ENCODE measurements at regions not wholly inside any gene's neighbourhood (a gene's known extent, or its start where the extent isn't known, plus 50 kb on each side); places are given as distances from the start of the nearest gene placed in this dataset.

GRCh38 chr13:50123002-50123401, 107.8 kb downstream of the KCNRG start:
- Histone ChIP-seq H3K18ac (ENCODE audit: low read depth, low read length) (no peak overlapping the region), H3K4me3 (ENCODE audit: insufficient read depth, low read depth, low read length) (no peak overlapping the region; the same call in 1 of the 2 replicates), H2AK5ac (ENCODE audit: low read depth, low read length) (no peak overlapping the region), H3K56ac (ENCODE audit: extremely low read depth, insufficient read depth, low read length) (no peak overlapping the region; the same call in 1 of the 2 replicates), H3K79me1 (ENCODE audit: low read depth in 1 of 2, low read length in 2 of 2) (peaks cover 17 to 41% of the 10 kb centered on the region in 2 experiments), H2AK9ac (replicated peaks; ENCODE audit: low read depth, low read length, poor library complexity) (no peak overlapping the region), H3K9me1 (ENCODE audit: insufficient read depth, low read length) (peaks cover 11% of the 10 kb centered on the region), H3K27ac (ENCODE audit: insufficient read depth, low read length) (no peak overlapping the region), H2BK120ac (ENCODE audit: low read depth, low read length) (no peak overlapping the region), H3K9me3 (ENCODE audit: control insufficient read depth, insufficient read depth, low read length) (no peaks in the 10 kb centered on the region; the same call in 1 of the 2 replicates), H2BK20ac (ENCODE audit: low read depth, low read length) (no peak overlapping the region), H2BK5ac (ENCODE audit: low read depth, low read length, poor library complexity, severe bottlenecking) (no peak overlapping the region), H4K91ac (ENCODE audit: insufficient read depth, low read depth, low read length) (no peak overlapping the region), H3K4ac (ENCODE audit: low read depth, low read length) (no peak overlapping the region), H3K27me3 (ENCODE audit: control insufficient read depth, insufficient read depth, low read length) (no peaks in the 10 kb centered on the region), H3K4me1 (ENCODE audit: control insufficient read depth, insufficient read depth, low read length) (peaks cover 7% of the 10 kb centered on the region), H4K8ac (ENCODE audit: low read depth in 2 of 2, low read length in 2 of 2) (no peak overlapping the region), H2BK15ac (ENCODE audit: low read depth, low read length) (no peak overlapping the region), H3K23ac (ENCODE audit: low read depth, low read length) (peak overlapping the region; percentile 69; the same call in 1 of the 2 replicates), H3K36me3 (ENCODE audit: control insufficient read depth, insufficient read depth, low read length) (peaks cover 5% of the 10 kb centered on the region; the same call in 1 of the 2 replicates), H3K9ac (ENCODE audit: low read depth, low read length) (peak overlapping the region; percentile 45; the same call in 1 of the 2 replicates), H4K5ac (ENCODE audit: low read depth, low read length) (no peak overlapping the region), H2AFZ (replicated peaks; ENCODE audit: low read length, poor library complexity) (no peak overlapping the region), H4K20me1 (ENCODE audit: insufficient read depth, low read length) (peaks cover 19% of the 10 kb centered on the region; the same call in 1 of the 2 replicates), H3K14ac (replicated peaks; ENCODE audit: low read depth, low read length) (0 out of 2 replicates have a peak overlapping the region, but pooled peaks have one; percentile 16), H3K4me2 (ENCODE audit: low read depth, low read length) (peak overlapping the region; percentile 90)
- dilution Hi-C loops (cut with HindIII; ENCODE audit: low sequenced_read_pairs, unreplicated experiment) (no loop called here), intact Hi-C loops (cut with micrococcal nuclease) (loop anchor here (10.0 kb wide), 2 partner anchors 292 to 792 kb away; no protein-coding TSS in a partner anchor), in situ Hi-C loops (cut with MboI; ENCODE audit: low sequenced_read_pairs) (no loop called here)
- no peak for TF ChIP-seq RFX5 (IDR thresholded peaks at IDR 0.05; ENCODE audit: low read depth, low read length)
- no peak for TF ChIP-seq MAZ (IDR thresholded peaks at IDR 0.05; ENCODE audit: borderline replicate concordance, low read depth, low read length)
- TF ChIP-seq BHLHE40 (IDR thresholded peaks at IDR 0.05; ENCODE audit: low read depth, low read length) = no peak
- no peak for TF ChIP-seq CHD1 (IDR thresholded peaks at IDR 0.05; ENCODE audit: low read depth, low read length)
- no peak for TF ChIP-seq MAFK (IDR thresholded peaks at IDR 0.05; ENCODE audit: low read depth, low read length)
- TF ChIP-seq RAD21 (IDR thresholded peaks at IDR 0.05; ENCODE audit: low read length) = no peak
- no peak for TF ChIP-seq CTCF (conservative IDR thresholded peaks at IDR 0.05; ENCODE audit: low read depth, low read length)
- TF ChIP-seq CEBPB (IDR thresholded peaks at IDR 0.05; ENCODE audit: low read depth, low read length) = no peak
- TF ChIP-seq SMC3 (IDR thresholded peaks at IDR 0.05; ENCODE audit: low read depth, low read length) = no peak
- DNase-seq = no peak
- WGBS, 2 experiments (ENCODE audit: extremely low coverage in 2 of 2, insufficient read length in 1 of 2) = no CpG with 5 or more reads among the region's 3 CpGs
- BruUV-seq (replicated peaks) = TSS peak; percentile 15
- ATAC-seq (ENCODE audit: low read depth) = no peak
- ChIA-PET POLR2A (ENCODE audit: unreplicated experiment) (interaction anchor here (2.1 kb wide), 1 partner anchor 407 kb away, joined by 9 read pairs; no protein-coding TSS in a partner anchor), CTCF (no interaction called here)
